ENCODE measurements at regions not wholly inside any gene's neighbourhood (a gene's known extent, or its start where the extent isn't known, plus 50 kb on each side); places are given as distances from the start of the nearest gene placed in this dataset.

DNA sequence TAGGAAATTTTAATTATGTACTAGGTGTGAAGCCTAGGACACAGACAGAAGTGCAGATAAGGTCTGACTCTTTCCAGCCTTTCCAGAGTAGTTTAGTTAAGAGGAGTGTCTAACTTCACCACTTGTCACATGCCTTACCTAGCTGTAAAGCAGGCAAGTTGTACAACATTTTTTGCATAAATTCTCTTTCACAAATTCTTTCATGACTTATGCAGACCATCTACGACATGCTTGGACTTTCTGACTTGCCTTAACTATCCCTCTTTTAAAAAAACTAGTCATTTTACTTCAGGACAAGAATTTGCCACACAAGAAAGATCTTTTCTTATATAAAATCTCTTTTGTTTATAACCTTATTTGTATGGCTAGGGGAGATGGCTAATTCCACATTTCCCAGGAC, 1273.6 kb upstream of the SLC39A10 start:
- 0% methylated on average over 1 of the region's 1 CpG for WGBS (ENCODE audit: insufficient coverage, insufficient replicate concordance, low lambda C conversion rate, missing lambda C conversion rate)
- no peaks in the 10 kb centered on the region; the same call in 2 of the 3 replicates for H3K9me3 ChIP-seq (replicated peaks; ENCODE audit: control insufficient read depth, insufficient read depth, low read length)
- H3K36me3 ChIP-seq (ENCODE audit: control insufficient read depth in 2 of 2, insufficient read depth in 2 of 2, low read length in 1 of 2), result no peaks in the 10 kb centered on the region
- FAIRE-seq, result no peak
- no peaks in the 10 kb centered on the region for H3K79me2 ChIP-seq (ENCODE audit: control insufficient read depth, insufficient read depth, low read length)
- H3K4me1 ChIP-seq (ENCODE audit: control insufficient read depth, insufficient read depth, low read length), result no peaks in the 10 kb centered on the region
- SMC1A ChIA-PET (ENCODE audit: uncharacterized antibody, unreplicated experiment), result no interaction called here
- H3K27me3 ChIP-seq (replicated peaks in 1 of 2; ENCODE audit: control insufficient read depth in 2 of 2, insufficient read depth in 2 of 2, low read length in 1 of 2), result no peaks in the 10 kb centered on the region
- in situ Hi-C loops (cut with MboI) (no loop called here), intact Hi-C loops (cut with micrococcal nuclease; ENCODE audit: unreplicated experiment) (no loop called here)
- no peak overlapping the region for H3K4me2 ChIP-seq (ENCODE audit: control insufficient read depth, insufficient read depth)
- H2AFZ ChIP-seq (ENCODE audit: control insufficient read depth, low read depth, low read length), result no peak overlapping the region
- POLR2A ChIA-PET, result no interaction called here
- H3K27ac ChIP-seq (ENCODE audit: control insufficient read depth, insufficient read depth), result no peak overlapping the region
- RAD21 ChIA-PET (ENCODE audit: unreplicated experiment), result no interaction called here
- no peak for DNase-seq (ENCODE audit: low read depth, low spot score)
- ATAC-seq, result no peak
- H4K20me1 ChIP-seq (ENCODE audit: control insufficient read depth, insufficient read depth), result no peaks in the 10 kb centered on the region
- CTCF ChIA-PET, result no interaction called here
- BruUV-seq (replicated peaks), result no TSS peak
- H3K9ac ChIP-seq (ENCODE audit: control insufficient read depth, insufficient read depth, low read length), result no peak overlapping the region
- H3K4me3 ChIP-seq, result no peak overlapping the region
- TF ChIP-seq BCL11A (IDR thresholded peaks at IDR 0.05; ENCODE audit: low read depth, low read length) (no peak), SKIL (IDR thresholded peaks at IDR 0.05; ENCODE audit: low read depth, poor library complexity, severe bottlenecking) (no peak), FOXM1 (IDR thresholded peaks at IDR 0.05; ENCODE audit: low read depth, low read length) (no peak), ZNF384 (IDR thresholded peaks at IDR 0.05; ENCODE audit: borderline replicate concordance, low read depth, low read length) (no peak), HCFC1 (IDR thresholded peaks at IDR 0.05; ENCODE audit: low read length) (no peak), TCF3 (IDR thresholded peaks at IDR 0.05; ENCODE audit: borderline replicate concordance, insufficient read depth, low read depth, low read length) (no peak), WRNIP1 (IDR thresholded peaks at IDR 0.05; ENCODE audit: borderline replicate concordance, low read depth, low read length) (no peak), EGR1 (IDR thresholded peaks at IDR 0.05; ENCODE audit: borderline replicate concordance in 1 of 2, low read depth in 2 of 2, low read length in 2 of 2) (no peak), ZNF207 (IDR thresholded peaks at IDR 0.05; ENCODE audit: borderline replicate concordance) (no peak), NBN (IDR thresholded peaks at IDR 0.05) (no peak), TARDBP (IDR thresholded peaks at IDR 0.05; ENCODE audit: borderline replicate concordance) (no peak), MAX (IDR thresholded peaks at IDR 0.05; ENCODE audit: low read depth, low read length) (no peak), SPI1 (IDR thresholded peaks at IDR 0.05; ENCODE audit: borderline replicate concordance, insufficient read depth, low read depth, low read length) (no peak), SMAD1 (IDR thresholded peaks at IDR 0.05; ENCODE audit: low read depth, partially characterized antibody) (no peak), EP300 (IDR thresholded peaks at IDR 0.05; ENCODE audit: borderline replicate concordance in 1 of 2, control insufficient read depth in 1 of 2, low read depth in 2 of 2, low read length in 2 of 2) (no peak), TAF1 (IDR thresholded peaks at IDR 0.05; ENCODE audit: borderline replicate concordance, low read depth, low read length) (no peak), IKZF1 (conservative IDR thresholded peaks at IDR 0.05) (no peak), ASH2L (IDR thresholded peaks at IDR 0.05; ENCODE audit: borderline replicate concordance, low read depth) (no peak)
- TF ChIP-seq, protein P1, sequence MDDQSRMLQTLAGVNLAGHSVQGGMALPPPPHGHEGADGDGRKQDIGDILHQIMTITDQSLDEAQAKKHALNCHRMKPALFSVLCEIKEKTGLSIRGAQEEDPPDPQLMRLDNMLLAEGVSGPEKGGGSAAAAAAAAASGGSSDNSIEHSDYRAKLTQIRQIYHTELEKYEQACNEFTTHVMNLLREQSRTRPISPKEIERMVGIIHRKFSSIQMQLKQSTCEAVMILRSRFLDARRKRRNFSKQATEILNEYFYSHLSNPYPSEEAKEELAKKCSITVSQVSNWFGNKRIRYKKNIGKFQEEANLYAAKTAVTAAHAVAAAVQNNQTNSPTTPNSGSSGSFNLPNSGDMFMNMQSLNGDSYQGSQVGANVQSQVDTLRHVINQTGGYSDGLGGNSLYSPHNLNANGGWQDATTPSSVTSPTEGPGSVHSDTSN (IDR thresholded peaks at IDR 0.05; ENCODE audit: insufficient replicate concordance, low read depth, low read length), result no peak

Data from GM12878 (cell line).